ENCODE measurements at regions not wholly inside any gene's neighbourhood (a gene's known extent, or its start where the extent isn't known, plus 50 kb on each side); places are given as distances from the start of the nearest gene placed in this dataset.

DNA sequence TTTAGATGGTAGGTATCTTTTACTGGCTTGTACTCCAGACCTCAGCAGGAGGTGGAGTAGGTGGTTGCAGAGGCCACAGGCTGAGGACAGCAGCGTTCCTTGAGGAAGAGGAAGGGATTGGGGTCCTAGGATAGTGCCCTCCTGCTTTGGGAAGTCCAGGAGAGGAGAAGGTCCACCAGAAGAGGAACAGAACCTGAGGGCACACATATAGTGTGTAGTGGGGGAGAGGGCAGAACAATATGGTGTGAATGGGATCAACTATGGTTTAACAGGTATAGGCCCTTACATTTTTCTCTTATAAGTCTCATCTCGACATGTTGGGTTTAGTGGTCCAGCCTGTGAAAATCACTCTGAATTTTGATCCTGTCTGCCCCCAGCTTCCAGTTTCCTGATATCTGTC is 229.1 kb upstream of the ZBED5 start:
- TF ChIP-seq, protein P1, sequence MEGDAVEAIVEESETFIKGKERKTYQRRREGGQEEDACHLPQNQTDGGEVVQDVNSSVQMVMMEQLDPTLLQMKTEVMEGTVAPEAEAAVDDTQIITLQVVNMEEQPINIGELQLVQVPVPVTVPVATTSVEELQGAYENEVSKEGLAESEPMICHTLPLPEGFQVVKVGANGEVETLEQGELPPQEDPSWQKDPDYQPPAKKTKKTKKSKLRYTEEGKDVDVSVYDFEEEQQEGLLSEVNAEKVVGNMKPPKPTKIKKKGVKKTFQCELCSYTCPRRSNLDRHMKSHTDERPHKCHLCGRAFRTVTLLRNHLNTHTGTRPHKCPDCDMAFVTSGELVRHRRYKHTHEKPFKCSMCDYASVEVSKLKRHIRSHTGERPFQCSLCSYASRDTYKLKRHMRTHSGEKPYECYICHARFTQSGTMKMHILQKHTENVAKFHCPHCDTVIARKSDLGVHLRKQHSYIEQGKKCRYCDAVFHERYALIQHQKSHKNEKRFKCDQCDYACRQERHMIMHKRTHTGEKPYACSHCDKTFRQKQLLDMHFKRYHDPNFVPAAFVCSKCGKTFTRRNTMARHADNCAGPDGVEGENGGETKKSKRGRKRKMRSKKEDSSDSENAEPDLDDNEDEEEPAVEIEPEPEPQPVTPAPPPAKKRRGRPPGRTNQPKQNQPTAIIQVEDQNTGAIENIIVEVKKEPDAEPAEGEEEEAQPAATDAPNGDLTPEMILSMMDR (conservative IDR thresholded peaks at IDR 0.05) = no peak
- TF ChIP-seq ZFX (IDR thresholded peaks at IDR 0.05) = no peak
